ENCODE measurements at regions not wholly inside any gene's neighbourhood (a gene's known extent, or its start where the extent isn't known, plus 50 kb on each side); places are given as distances from the start of the nearest gene placed in this dataset.

DNA sequence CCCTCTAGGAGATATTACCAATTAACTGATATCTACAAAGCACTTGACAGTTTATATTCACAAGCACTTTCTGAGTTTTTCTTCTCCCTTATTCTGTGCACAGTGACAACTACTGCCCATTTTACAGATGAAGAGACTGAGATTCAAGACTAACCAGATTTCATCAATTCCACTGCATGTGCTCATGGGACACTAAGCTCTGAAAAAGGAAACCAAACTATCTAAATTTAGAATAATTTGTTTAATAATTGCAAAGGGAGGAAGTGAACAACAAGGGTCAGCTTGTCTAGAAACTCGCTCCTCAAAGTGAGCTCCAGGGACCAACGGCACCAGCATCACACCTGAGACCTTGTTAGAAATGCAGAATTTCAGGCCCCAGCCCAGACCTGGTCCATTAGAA, 50.8 kb upstream of the MYLIP start:
- DNase-seq = no peak

DNA sequence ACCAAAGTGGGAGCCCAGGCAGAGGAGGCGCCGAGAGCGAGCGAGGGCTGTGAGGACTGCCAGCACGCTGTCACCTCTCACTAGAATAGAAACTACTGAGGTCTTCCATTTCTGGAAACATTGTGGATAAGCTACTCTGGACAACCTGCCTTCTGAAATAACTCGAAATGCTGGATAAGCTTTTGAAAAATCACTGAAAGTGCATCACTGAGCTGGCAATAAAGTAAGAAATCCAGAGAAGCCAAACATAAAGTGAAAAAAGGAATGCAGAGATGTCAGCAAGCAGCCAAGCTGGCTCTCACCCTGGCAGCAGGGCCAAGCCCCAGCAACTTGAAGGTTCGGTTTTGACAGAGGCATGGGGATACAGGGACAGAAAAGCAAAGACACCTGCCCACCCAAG, 59.2 kb upstream of the MYLIP start:
- no peak for DNase-seq

DNA sequence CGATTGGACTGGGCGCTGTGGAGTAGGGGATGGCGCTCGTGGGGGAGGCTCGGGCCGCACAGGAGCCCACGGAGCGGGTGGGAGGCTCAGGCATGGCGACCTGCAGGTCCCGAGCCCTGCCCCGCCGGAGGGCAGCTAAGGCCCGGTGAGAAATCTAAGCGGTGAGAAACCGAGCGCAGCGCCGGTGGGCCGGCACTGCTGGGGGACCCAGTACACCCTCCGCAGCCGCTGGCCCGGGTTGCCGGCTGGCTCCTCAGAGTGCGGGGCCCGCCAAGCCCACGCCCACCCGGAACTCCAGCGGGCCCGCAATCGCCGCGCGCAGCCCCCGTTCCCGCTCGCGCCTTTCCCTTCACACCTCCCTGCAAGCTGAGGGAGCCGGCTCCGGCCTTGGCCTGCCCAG, 59.7 kb upstream of the MYLIP start:
- DNase-seq = no peak

DNA sequence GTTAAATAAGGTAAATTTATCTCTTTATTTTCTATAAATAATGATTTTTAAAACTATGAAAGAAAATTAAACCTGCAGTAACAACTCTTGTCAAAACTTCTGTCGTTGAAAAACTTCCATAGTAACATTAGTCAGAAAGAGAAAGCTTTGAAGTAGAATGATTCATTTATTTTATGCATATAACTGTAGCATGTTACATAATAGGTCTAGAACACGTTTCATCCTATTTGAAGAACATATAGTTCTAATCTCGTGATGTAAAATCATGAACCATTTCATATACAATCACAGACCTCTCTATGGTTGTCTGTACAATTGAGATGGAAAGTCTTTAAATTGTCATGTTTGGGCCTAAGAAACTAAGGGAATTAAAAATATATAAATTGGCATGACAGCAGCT, 61.3 kb upstream of the MYLIP start:
- no peak for DNase-seq

DNA sequence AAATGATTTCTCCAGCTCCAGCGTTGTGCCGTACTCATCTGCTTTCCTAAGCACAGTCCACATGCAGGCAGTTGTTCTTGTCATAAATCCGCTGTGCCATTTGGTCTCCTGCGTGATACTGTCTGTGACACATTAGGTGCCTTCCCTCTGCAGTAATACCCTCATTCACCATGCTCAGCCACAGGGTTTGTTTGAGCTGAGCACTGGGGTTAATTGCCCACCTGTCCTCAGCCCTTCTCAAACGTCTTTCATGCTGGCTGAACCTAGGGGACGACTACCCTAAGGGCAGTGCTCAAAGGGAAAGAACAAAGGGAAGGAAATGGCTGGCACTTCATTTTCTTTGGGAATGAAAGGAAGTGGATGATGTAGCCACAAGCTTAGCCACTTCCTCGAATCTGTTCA, 64.2 kb upstream of the MYLIP start:
- no peak for DNase-seq

DNA sequence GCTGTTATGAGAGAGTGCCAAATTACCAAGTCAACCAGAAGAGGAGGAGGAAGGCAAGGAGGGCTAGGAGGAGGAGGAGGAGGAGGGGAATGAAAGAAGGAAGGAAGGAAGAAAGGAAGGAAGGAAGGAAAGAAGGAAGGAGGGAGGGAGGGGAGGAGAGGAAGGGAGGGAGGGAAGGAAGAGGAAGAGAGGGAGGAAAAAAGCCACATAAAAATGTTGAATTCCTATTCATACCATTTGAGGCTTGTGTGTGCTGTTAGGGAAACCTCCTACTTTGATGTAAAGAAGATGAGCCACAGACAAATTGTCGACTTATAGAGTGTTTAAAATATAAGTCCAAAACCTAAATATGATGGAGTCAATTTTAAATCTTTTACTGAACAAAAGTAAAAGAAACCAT, 65.3 kb upstream of the MYLIP start:
- DNase-seq = no peak

DNA sequence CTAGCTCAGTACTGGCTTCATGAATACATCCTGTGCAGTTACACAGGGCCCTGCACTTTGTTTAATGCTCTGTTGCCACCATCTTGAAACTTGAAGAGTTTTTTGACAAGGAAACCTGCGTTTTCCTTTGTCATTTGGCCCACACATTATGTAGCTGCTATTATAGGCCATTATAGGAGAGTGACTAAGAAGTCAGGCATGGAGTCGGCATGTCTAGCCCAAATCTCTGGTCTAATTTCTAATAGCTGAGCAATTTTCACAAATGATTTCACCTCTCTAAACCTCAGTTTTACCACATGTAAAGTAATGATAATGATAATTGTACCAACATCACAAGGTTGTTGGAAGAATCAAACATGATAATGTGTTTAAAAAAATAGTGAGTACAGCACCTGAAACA, 67.1 kb upstream of the MYLIP start:
- DNase-seq = no peak

DNA sequence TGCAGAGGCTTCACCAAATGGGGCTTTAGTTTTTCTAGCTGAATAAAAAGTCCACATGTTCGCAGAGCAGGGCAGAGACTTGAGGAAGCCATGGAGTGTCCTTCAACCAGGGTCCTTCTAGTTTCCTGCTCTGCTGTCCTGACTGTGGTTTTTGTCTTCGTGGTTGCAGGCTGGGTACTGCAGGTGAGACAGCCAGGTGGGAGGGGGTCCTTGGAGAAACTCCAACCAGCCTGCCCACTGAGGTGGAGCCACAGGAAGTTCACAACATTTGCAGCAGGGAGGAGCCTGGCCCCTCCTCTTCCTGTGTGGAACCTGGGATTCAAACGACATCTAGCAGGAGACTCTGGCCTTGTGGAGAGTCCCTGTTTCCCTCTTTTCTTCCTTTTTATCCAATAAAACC, 68.8 kb upstream of the MYLIP start:
- no peak for DNase-seq

DNA sequence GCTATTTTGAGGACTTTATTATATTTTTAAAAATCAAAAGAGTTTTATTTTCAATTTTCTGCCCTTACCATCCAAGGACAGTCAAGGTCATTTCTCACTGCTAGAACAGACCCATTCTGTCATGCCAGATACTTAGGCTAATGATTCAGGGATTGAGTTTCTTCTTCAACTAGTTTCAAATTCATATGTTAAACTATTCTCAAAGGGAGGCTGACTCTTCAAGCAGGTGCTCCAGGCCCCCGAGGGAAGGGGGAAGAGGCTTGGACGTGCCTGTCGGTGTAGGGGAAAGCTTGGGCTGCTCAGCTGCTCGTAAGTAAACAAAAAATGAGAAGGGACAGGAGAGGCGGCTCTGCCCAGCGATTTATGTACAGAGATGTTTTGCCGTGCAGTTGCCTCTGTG, 69.4 kb upstream of the MYLIP start:
- DNase-seq = no peak

DNA sequence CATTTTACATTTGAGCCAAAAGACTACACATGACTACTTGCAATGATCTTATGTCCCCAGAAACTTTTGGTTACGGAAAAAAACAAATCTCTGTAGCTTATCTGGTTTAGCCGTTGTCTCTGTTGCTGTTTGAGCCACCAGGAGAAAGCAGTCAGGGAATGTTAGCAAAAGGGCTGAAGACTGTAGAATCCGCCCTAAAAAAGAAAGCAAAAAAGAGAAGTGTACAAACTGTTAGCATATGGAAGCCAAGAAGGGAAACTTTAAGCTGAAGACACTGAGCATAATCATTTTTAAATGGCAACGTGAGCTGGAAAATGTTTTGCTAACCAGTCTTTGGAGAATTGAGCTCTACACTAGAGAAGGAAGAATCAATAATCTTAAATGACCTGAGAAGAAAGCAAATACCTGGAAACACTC, 69.9 kb upstream of the MYLIP start:
- DNase-seq = no peak

DNA sequence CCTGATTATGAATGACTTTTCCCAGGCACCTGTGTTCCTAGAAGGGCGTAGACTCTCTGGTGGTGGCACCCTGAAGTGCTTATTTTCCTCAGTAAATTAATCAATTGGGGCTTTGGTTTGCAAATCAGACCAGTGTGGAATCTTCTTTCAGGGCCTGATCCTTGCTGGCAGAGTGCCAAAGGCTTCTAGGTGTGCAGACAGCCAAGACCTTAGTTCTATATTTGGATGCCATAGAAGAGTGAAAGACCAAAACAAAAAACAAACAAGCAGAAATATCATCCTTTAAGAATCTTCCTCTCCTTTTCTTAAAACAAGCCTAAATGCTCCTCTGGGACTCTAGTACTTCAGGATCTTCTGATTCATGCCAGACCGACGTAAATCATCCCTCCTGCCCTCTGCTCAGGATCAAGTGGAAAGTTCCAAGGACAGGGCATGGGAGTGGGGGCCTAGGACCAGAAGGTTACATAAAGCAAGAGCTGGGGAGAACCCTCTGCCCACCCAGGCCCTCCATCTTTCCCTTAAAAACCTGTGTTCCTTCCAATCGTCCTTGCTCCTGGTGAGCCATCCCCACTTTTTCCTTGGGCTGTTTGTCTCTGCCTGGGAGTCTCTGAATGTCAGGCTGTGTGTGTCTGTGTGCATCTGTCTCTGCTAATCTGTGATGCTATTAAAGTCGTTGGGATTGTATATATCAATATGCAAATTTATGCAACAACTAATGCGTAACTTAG, 70.5 kb upstream of the MYLIP start:
- DNase-seq = no peak

DNA sequence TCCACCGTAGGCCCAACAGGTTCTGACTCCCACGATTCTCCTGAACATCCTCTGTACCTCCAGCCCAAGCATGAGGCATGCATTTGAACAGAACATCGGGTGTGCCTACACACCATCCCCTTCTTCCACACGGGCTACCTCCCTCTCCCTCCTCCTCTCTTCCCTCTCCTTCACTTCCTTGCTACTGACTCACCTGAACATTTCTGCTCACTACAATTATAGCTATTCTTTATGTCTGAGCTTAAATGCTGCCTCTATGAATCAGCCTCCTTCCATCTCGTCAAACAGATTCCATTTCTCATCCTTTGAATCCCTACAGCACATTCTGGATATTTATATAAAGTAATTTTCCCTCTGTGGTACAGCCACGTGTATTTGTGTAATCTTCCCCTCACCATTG, 71.4 kb upstream of the MYLIP start:
- DNase-seq = no peak

DNA sequence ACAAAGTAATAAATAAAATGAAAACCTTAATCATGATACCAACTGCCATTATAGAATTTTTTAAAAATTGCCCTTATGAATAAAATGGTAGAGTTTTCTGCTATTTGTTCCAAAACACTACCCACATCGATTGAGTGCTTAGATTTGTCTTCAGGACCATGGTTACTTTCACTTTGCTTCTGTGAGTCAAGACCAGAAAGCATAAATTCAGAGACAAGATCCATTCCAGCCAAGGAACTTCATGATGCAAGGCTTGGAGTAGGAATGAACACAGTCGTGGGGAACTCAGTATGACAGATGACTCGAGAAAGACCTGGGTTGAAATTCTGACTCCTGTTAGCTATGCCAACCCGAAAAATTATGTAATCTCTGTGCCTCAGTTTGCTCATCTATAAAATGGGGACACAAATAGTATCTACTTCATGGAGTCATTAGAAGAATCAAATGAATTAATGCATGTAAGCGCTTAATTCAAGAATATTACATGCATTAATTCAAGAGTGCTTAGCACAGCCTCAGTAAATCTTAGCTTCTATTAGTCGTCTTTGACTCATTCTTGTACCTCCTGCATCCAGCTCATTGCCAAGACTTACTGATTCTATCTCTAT, 72.5 kb upstream of the MYLIP start:
- DNase-seq = no peak

DNA sequence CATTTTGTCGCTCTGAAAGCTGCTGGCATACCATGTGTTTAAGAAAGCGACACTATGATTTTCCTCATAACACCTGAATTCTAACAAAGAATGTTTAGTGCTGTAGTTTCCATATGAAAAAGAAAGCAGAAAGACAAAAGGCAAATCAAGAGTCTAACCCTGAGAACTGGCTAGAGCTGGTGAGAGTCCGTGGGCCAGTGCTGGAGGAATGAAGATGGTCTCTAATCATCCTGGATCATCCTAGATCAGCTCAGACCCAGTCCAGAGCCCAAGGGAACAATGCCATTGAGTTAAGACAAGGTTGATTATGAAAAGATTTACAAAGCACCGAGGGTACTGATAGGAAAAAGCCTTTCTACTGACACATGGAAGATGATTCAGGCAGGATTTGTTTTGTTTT, 73.0 kb upstream of the MYLIP start:
- DNase-seq = no peak

DNA sequence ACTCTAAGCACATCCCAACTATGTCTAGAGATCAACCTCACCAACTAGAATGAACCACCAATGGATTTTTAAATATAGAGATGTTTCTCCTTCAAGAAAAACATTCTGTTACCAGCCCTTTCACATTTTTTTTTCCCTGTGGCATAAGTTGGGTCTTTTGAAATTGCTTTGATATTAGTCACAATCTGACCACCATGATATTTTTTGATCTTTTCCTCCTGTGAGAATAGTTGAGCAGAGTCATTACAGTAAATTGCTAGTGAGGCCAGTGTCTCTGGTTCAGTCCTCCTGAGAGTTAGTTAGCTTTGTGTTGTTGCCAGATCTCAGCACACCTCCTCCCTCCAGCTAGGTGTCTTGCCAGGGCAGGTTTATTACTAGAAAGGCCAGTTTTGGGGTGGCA, 79.7 kb upstream of the MYLIP start:
- no peak for DNase-seq

DNA sequence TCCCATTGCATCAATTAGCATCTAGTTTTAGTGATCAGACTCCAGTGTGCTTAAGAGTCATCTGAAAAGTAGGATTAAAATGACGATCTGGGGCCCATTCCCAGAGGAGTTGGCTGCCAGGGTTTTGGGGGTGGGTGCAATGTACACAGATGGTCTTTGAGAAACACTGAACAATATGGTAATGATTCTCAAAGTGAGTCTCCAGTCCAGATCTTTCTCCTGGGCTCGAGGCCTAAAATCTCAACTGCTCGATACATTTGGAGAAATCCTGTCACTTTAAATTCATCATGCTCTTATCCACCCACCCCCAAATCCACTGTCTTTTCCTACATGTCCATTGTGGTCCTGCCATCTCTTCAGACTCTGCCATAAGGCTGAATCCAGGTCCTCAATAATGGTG, 80.7 kb upstream of the MYLIP start:
- no peak for DNase-seq

DNA sequence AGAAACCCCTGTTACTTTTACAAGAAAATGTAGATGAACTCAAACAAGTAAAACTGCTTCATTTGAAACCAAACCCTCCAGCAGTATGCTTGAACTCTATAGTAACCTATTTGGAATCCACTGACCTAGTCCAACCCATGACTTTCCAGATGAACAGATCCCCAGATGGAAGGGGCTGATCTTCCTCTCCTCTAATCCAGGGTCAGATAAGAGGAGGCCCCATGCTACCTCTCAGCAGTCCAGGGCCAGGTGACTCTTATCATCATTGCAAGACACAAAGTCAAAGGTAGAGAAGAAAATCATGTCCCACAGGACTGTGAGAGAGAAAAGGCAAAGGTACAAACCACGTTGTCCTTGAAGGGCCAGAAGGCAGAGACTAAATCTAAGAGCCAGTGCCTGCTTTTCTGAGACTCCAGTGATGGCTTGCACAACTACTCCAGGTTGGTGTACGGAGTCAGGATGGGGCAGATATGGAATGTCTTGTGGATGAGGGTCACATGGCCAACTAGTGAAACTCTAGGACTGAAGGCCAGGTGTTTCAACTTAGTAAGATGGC, 81.4 kb upstream of the MYLIP start:
- no peak for DNase-seq

DNA sequence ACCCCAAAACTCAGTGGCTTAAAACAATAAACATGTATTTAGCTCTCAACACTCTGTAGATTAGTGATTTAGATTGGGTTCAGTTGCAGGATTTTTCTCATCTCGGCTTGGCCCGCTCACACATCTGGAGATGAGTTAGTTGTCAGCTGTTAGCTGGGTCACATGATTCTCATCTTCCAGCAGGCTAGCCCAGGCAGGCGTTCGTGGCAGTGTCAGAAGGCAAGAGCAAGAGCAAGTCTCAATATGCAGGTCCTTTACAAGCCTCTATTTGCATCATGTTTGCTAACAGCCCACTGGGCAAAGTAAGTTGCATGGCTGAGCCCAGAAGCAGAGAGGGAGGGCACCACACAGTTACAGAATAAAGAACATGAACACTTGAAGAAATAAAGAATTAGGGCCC, 83.6 kb upstream of the MYLIP start:
- no peak for DNase-seq

DNA sequence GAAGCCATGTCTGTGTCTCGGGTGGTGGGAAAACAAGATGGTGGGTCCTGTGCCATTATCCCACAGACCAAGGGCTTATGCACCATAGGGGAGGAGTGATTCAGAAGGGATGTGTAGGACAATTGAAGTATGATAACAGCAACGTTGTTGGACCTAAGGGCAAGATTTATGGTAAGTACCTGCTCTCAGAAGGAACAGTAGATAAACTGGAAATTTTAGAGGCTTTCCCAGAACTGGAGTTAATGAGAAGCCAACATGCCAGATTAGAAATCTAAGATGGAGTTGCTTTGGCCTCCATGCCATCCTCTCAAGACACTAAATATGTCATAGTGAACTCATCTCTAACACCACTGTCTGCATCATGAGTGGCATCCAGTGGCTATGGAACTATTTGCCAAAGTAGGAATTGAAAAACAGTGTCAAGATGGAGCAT, 84.7 kb upstream of the MYLIP start:
- no peak for DNase-seq

DNA sequence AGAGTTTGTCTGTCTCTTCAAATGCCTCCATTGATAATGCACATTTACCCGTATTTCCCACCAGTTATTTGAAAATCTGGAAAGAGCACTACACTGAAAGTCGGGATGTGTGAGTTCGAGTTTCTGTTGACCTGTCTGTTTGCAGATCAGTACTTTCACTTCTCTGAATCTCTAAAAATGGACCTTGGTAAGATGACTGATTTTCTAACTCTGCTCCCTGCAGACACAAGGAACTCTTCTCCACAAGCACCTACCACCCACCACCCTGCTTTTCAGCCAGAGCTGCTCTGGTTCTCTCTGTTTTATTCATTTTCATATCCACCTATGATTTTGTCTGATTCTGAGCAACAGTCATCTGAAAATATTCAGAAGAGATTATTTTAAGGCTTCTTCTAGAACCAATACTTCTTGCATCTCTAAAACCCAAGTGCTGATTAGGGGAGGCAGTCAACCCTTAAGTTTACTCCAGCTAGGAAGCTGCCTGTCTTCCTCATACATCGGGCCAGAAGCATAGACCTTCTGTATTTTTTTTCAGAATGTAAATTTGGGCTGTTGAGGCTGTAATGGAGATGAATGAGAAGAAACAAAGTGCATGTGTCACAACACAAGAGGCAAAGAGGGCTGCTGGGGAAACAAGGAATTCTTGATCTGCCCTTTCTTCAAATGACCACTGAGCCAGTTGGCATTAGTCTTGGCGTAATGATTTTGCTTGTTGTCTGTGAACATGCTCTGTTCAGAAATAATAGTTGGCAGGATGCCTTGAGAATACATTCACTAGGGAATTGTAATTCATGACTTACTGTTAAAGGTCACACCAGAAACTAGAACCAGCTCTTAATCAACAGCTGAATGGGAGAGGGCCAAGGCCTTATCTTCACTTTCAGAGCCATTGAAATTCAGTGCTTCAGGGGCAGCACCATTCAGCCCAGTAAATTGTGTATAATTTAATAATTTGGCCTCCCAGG, 85.4 kb upstream of the MYLIP start:
- no peak for DNase-seq

DNA sequence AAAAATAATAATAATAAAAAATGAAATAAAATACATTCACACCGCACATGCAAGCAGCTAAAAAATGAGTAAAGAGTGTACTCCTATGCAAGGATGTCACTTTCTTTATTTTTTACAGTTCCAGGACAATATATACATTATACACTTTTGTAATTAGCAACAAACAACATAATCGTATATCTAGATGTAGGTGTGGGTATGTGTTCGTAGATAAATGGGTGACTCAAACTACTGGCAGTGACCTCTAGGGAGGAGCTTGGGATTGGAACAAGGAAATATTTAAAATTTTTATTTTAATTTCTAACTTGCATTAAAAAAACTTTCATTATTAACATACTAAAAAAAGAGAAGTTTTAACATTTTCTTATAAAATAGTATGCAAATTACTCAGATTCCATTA, 86.1 kb upstream of the MYLIP start:
- no peak for DNase-seq

DNA sequence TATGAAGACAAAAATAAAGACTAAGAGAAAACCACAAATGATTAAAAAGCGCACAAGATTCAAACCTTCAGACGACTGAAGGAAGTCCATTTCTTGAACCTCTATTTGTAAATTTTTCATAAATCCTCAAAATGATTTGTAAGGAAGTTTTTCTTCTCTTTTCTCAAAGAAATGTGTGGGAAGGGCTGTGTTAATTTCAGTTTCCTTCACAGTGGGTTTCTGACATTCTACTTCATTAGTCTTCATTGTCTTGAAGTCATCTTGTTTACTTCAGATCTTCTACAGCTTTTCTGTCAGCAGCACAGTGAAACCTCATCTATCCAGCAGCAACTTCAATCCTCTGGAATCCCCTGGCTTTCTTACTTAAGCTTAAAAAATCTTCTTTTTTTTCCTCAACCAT, 87.6 kb upstream of the MYLIP start:
- DNase-seq = no peak

DNA sequence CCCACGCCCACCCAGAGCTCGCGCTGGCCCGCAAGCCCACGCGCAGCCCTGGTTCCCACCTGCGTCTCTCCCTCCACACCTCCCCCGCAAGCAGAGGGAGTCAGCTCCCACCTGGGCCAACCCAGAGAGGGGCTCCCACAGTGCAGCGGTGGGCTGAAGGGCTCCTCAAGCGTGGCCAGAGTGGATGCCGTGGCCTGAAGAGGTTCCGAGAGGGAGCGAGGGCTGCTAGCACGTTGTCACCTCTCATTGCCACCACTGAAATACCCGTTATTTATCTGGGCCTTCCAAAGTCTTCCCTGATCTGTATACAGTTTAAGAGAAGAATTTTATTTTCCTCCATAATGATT, 88.3 kb upstream of the MYLIP start:
- DNase-seq = no peak

Data from cerebellar nuclear complex (tissue), 1 donor.